ENCODE measurements at regions not wholly inside any gene's neighbourhood (a gene's known extent, or its start where the extent isn't known, plus 50 kb on each side); places are given as distances from the start of the nearest gene placed in this dataset.

DNA sequence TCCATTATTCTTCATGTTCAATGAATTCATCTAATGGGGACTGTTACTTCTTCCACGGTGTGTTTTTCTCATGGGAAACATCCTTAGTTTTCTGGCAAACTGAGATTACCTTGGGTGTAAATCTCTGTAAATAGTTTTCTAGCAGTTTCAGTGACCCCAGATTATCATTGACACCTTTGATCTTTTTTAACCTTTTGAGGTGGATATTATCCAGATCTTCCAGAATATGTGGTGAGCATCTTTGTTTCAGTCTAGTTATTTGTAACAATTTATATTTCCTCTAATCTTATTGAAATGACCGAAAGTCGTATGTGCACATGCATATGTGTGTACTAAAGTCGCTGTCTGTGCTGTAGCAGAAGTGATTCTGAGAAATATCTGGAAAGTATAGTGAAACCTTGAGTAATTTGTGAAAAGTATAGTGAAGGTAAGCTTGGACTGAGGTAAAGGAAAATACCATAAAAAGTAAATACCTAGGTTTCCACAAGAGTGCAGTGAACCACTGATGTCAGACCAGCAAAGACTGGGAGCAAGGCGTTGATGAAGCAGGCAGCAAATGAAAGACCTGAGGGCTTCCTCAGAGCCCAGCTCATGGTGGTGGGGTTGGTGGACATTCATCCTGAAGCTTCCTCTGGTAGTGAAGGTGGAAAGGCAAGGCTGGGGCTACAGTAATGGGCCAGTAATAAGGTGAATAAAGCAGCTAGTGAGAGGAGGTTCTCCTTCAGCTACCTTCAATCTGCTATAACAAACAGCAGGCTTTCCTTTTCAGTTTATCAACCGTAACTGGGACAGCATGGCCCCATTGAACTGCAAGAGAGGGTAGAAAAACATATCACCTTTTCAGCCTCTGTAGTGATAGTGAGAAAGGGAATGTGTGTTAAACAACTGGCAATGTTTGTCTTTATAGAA, 480.2 kb upstream of the FBXO33 start:
- Histone ChIP-seq H3K27me3 (no peaks in the 10 kb centered on the region), H3K27ac (no peak overlapping the region), H3K36me3 (replicated peaks in 1 of 2; ENCODE audit: insufficient read depth in 1 of 2, low read depth in 2 of 2) (no peaks in the 10 kb centered on the region), H3K4me1 (no peaks in the 10 kb centered on the region), H3K4me3 (no peak overlapping the region), H3K9me3 (no peaks in the 10 kb centered on the region)
- ATAC-seq (no peak), DNase-seq (no peak)
- intact Hi-C loops (cut with DNase I), result no loop called here
- WGBS, 2 donors, result 70 to 74% methylated on average over 6 of the region's 6 CpGs
- TF ChIP-seq CTCF (IDR thresholded peaks at IDR 0.05) (no peak), POLR2A (IDR thresholded peaks at IDR 0.05) (no peak)

- H3K27ac ChIP-seq, result no peak overlapping the region
- peaks cover 0 to 5% (median 0%) of the 10 kb centered on the region in 3 donors for H3K9me3 ChIP-seq
- TF ChIP-seq POLR2A (IDR thresholded peaks at IDR 0.05) (no peak), CTCF (IDR thresholded peaks at IDR 0.05) (no peak)
- DNase-seq (no peak), ATAC-seq (no peak)
- 68 to 75% methylated on average over 2 of the region's 2 CpGs for WGBS, 2 donors
- H3K27me3 ChIP-seq, result no peaks in the 10 kb centered on the region
- intact Hi-C loops (cut with DNase I), result no loop called here
- H3K4me1 ChIP-seq, result no peaks in the 10 kb centered on the region
- no peaks in the 10 kb centered on the region for H3K36me3 ChIP-seq (replicated peaks in 1 of 2; ENCODE audit: insufficient read depth in 1 of 2, low read depth in 2 of 2)
- H3K4me3 ChIP-seq, result no peak overlapping the region
These were observed 465.4 kb upstream of the FBXO33 start for GRCh38 chr14:39897657-39898056.

DNA sequence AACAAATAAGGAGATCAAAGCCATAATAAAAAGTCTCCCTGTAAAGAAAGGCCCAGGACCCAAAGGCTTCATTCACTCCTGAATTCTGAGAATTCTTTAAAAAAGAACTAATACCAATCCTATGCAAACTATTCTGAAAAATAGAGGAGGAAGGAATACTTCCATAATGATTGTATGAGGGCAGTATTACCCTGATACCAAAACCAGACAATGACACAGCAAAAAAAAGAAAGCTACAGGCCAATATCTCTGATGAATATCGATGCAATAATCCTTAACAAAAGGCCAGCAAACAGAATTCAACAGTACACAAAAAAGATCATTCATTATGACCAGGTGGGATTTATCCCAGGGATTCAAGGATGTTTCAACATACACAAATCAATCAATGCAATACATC, 457.8 kb upstream of the FBXO33 start:
- no peaks in the 10 kb centered on the region for H3K36me3 ChIP-seq (replicated peaks in 1 of 2; ENCODE audit: insufficient read depth in 1 of 2, low read depth in 2 of 2)
- H3K9me3 ChIP-seq, result peaks cover 0 to 4% (median 0%) of the 10 kb centered on the region in 3 donors
- intact Hi-C loops (cut with DNase I), result no loop called here
- no peaks in the 10 kb centered on the region for H3K4me1 ChIP-seq
- 19 to 38% methylated on average over 1 of the region's 1 CpG for WGBS, 2 donors
- TF ChIP-seq CTCF (IDR thresholded peaks at IDR 0.05) (no peak), POLR2A (IDR thresholded peaks at IDR 0.05) (no peak)
- no peak overlapping the region for H3K4me3 ChIP-seq
- H3K27ac ChIP-seq, result no peak overlapping the region
- H3K27me3 ChIP-seq, result no peaks in the 10 kb centered on the region
- DNase-seq (no peak), ATAC-seq (no peak)

DNA sequence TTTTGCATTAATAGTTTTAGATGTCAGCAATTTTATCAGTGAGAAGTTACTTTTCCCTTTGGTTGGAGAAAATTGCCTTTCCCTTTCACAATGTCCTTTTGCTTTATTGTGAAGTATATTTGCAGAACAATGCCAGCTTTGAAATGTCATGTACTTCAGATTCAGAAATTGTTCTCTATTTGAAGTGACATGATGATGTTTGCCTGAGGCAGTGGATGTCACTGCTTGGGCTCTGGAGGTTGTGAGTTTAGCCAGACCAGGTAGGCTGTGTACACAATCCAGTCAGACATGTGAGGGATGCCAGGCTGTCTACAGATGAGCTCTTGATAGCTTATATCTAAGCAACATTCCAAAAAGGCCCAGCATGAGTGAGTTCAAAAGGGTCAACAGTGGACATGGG, 451.9 kb upstream of the FBXO33 start:
- intact Hi-C loops (cut with DNase I), result no loop called here
- H3K4me1 ChIP-seq, result no peaks in the 10 kb centered on the region

More for the DNA sequence above, 451.9 kb upstream of the FBXO33 start:
- no peak for ATAC-seq
- peaks cover 0 to 9% (median 0%) of the 10 kb centered on the region in 3 donors for H3K9me3 ChIP-seq
- no peak overlapping the region for H3K27ac ChIP-seq
- TF ChIP-seq CTCF (IDR thresholded peaks at IDR 0.05) (no peak), POLR2A (IDR thresholded peaks at IDR 0.05) (no peak)
- H3K27me3 ChIP-seq, result no peaks in the 10 kb centered on the region
- no peak overlapping the region for H3K4me3 ChIP-seq
- DNase-seq, result no peak
- H3K36me3 ChIP-seq (replicated peaks in 1 of 2; ENCODE audit: insufficient read depth in 1 of 2, low read depth in 2 of 2), result no peaks in the 10 kb centered on the region
